GM19193 (cell line): ENCODE measurements at regions not wholly inside any gene's neighbourhood (a gene's known extent, or its start where the extent isn't known, plus 50 kb on each side); places are given as distances from the start of the nearest gene placed in this dataset.

Source experiments
- POLR2A ChIP-seq: IDR thresholded peaks from 4 replicates; pipeline ENCODE4 v1.6.1; 2011; ENCODE audit not compliant: insufficient read depth, insufficient read length; ENCODE audit errors: extremely low read depth

- no peak for TF ChIP-seq POLR2A
Observed at GRCh38 chr3:107272885-107273284, 104.4 kb upstream of the CCDC54 start.

GRCh38 chr3:107273771-107274170, 103.5 kb upstream of the CCDC54 start:
- no peak for TF ChIP-seq POLR2A

DNA sequence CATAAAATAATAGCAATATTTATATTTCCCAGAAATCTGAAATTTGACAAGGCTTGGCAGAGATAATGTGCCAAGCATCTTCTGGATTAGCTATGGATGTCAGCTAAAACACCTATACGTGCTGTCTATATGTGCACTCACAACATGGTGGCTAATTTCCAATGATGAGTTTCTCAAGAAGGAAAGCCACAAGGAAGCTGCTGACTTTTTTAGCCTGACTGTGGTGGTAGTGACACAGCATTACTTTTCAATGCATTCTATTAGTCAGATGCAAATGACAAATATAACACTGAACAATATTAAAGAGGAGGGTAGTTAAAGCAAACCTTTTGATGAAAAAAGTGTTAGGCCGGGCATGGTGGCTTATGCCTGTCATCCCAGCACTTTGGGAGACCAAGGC, 101.7 kb upstream of the CCDC54 start:
- no peak for TF ChIP-seq POLR2A

DNA sequence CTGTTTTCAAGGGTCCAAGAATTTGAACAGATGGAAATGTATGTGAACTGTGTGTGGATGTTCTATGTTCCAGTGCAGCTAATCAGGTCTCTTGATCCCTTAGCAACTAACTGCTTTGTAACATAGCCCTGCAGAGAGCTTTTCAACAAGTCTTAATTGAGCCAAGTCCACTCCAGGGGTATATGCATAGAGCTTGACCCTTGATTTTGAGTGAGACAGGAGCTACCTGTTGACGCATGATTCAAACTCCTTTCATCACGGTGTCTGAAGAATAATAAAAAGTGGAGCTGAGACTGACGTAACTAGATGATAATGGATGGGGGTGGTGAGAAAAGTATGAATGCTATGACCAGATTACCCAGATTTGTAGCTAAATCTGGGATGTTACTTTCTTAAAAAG, 93.3 kb upstream of the CCDC54 start:
- TF ChIP-seq POLR2A, result no peak

- no peak for TF ChIP-seq POLR2A
Observed at GRCh38 chr3:107284612-107285011, 92.6 kb upstream of the CCDC54 start.

GRCh38 chr3:107285197-107285596, 92.0 kb upstream of the CCDC54 start:
- TF ChIP-seq POLR2A, result no peak

- TF ChIP-seq POLR2A, result no peak
Observed at GRCh38 chr3:107289354-107289753, 87.9 kb upstream of the CCDC54 start.

DNA sequence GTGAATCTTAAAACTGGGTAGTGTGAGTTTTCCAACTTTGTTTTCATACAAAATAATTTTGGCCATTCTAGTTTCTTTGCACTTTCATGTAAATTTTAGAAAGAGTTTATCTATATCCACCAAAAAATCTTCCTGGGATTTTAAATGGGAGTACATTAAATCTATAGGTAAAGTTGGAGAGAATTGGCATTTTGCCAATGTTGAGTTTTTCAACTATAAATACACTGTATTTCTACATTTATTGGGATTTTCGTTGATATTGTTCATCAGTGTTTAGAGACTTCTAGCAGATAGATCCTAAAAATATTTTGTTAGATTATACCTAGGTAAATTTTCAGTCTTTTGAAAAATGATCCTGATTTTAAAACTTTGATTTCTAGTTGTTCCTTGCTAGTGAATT, 83.1 kb upstream of the CCDC54 start:
- TF ChIP-seq POLR2A, result no peak

DNA sequence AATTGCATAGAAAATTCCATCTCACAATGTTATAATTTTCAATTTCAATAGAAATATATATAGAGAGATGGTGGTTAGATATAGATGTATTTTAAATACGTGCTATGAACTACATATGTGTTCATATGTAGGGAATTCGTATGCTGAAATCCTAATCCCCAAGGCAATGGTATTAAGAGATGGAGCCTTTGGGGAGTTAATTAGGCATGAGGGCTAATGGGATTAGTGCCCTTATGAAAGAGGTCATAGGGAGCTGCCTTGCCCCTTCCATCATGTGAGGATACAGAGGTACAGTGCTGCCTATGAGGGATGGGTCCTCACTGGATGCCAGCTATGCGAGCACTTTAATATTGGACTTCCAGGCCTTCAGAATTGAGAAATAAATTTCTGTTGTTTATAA, 79.6 kb upstream of the CCDC54 start:
- TF ChIP-seq POLR2A, result no peak

GRCh38 chr3:107307205-107307604, 70.0 kb upstream of the CCDC54 start:
- no peak for TF ChIP-seq POLR2A

- TF ChIP-seq POLR2A, result no peak
Observed at GRCh38 chr3:107308716-107309115, 68.5 kb upstream of the CCDC54 start.

DNA sequence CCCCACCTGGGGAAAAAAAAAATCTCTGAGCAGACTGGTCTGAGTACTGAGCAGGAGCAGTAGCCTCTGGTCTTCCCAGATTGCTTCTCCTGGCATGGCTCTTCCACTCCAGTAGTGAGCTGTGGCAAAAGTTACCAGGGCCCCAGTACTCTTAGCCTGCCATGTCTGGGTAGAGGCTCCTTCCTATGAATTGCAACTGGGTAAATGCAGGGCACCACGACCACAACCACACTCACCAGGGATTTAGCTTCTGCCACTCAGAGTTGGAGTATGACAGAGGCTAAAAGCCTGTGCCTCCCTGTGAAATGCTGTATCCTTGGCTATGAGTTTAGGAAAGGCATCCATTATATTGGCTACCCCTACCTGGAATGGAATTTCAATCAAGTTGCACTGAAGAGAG, 67.9 kb upstream of the CCDC54 start:
- TF ChIP-seq POLR2A, result no peak

DNA sequence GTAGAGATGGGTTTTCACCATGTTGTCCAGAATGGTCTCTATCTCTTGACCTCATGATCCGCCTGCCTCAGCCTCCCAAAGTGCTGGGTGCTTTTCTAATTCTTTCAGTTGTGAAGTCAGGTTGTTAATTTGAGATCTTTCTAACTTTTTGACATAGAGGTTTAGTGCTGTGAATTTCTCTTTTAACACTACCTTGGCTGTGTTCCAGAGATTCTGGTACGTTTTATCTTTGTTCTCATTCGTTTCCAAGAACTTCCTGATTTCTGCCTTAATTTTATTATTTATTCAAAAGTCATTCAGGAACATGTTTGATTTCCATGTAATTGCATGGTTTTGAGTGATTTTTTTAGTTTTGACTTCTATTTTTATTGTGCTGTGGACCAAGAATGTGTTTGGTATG, 63.5 kb upstream of the CCDC54 start:
- no peak for TF ChIP-seq POLR2A

GRCh38 chr3:107315141-107315540, 62.1 kb upstream of the CCDC54 start:
- TF ChIP-seq POLR2A, result no peak

GRCh38 chr3:107323723-107324122, 53.5 kb upstream of the CCDC54 start:
- TF ChIP-seq POLR2A, result no peak

- TF ChIP-seq POLR2A, result no peak
Observed at GRCh38 chr3:107325446-107325845, 51.8 kb upstream of the CCDC54 start.
